Keratinocyte (primary cell): ENCODE measurements at regions not wholly inside any gene's neighbourhood (a gene's known extent, or its start where the extent isn't known, plus 50 kb on each side); places are given as distances from the start of the nearest gene placed in this dataset.

ENCODE experiments used
- EZH2 ChIP-seq: IDR thresholded peaks from one replicate; pipeline ENCODE4 v1.6.1; 2012; ENCODE audit warnings: inconsistent platforms, mild to moderate bottlenecking, low read length, moderate library complexity
- TF ChIP-seq, protein P1 (sequence below), 3 experiments: IDR thresholded peaks in 1 of 3; conservative IDR thresholded peaks in 1 of 3; optimal IDR thresholded peaks in 1 of 3; 2 replicates in 2 of 3; 3 replicates in 1 of 3; pipeline versions ENCODE3 to v1.5.1; 2011; ENCODE audit warnings: low read length in 3 of 3, mild to moderate bottlenecking in 3 of 3, moderate library complexity in 2 of 3, control low read depth in 1 of 3, inconsistent platforms in 1 of 3; ENCODE audit not compliant: insufficient read depth in 2 of 3; ENCODE audit errors: extremely low read depth in 1 of 3

DNA sequence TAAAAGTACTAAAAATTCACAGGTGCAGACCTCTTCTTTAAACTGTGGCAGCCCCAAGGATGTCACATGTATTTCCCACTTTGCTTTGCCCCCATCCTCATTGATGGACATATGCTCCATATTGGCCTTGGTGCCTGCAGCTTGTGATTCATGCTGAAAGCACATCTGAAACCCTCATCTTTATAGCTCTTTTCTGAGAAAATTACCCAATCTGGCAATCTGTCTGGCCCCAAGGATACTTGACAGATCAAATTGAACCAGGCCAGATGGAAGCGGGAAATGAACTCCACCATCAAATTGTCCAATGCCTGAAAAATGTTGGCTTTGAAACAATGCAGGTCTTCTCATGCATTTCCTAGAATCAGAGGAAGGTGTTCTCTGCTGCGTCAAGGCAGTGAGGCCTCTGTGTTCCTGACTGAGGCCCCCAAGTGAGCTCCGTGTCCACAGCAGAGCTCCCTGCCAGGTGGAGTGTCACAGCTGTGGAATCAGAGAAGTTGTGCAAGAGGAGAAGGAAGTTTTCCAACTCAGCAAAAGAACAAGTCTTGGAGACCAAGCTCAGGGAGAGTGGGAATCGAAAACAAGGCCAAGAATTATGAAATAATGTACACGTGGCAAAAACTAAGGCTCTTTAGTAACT lies 323.7 kb downstream of the PLPP3 start:
- TF ChIP-seq, protein P1, sequence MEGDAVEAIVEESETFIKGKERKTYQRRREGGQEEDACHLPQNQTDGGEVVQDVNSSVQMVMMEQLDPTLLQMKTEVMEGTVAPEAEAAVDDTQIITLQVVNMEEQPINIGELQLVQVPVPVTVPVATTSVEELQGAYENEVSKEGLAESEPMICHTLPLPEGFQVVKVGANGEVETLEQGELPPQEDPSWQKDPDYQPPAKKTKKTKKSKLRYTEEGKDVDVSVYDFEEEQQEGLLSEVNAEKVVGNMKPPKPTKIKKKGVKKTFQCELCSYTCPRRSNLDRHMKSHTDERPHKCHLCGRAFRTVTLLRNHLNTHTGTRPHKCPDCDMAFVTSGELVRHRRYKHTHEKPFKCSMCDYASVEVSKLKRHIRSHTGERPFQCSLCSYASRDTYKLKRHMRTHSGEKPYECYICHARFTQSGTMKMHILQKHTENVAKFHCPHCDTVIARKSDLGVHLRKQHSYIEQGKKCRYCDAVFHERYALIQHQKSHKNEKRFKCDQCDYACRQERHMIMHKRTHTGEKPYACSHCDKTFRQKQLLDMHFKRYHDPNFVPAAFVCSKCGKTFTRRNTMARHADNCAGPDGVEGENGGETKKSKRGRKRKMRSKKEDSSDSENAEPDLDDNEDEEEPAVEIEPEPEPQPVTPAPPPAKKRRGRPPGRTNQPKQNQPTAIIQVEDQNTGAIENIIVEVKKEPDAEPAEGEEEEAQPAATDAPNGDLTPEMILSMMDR (optimal IDR thresholded peaks at IDR 0.05 in 1 of 3, IDR thresholded peaks at IDR 0.05 in 1 of 3, conservative IDR thresholded peaks at IDR 0.05 in 1 of 3; ENCODE audit: extremely low read depth in 1 of 3, insufficient read depth in 2 of 3, low read length in 3 of 3), result no peak
- no peak for TF ChIP-seq EZH2
